Germinal center (tissue), 1 donor: ENCODE measurements at regions not wholly inside any gene's neighbourhood (a gene's known extent, or its start where the extent isn't known, plus 50 kb on each side); places are given as distances from the start of the nearest gene placed in this dataset.

Source experiments
- DNase-seq: peaks from one replicate; pipeline ENCODE4 v3.0.0; 2012; ENCODE audit warnings: mixed read lengths, low spot score

DNA sequence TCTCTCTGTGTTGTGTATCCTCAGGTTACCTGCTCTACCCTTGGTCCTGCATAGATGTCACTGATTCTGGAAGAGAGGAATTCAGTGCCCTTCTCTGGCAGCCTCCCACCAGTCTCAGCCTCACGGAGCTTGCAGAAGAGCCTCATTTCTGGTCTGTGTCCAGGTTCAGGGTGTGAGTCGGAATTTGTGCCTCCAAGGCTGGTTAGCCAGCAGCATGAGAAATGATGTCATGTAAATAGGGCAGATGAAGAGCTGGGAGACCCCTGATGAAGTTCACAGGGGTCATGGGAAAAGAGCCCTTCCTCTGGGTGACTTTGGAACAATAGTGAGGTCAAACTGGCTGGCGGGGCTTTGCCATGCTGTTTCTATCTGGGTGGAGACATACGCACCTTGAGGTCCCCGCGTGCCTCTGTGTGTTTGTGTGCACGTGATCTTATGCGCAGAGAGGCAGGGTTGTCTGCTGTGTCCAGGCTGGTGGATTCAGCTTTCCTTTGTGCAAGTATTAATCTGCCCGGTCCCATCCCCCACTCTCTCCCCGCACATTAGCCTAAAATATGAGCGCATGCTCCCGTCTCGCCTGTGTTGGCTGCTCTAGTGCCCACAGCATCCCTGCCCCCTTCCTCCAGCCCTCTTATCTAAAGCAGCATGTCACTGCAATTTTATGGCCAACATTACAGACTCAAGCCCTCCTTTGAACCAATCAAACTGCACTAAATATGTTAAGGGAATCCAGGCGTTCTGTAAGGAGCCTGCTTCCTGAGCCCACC lies 256.3 kb upstream of the ZFHX3 start:
- DNase-seq: no peak

DNA sequence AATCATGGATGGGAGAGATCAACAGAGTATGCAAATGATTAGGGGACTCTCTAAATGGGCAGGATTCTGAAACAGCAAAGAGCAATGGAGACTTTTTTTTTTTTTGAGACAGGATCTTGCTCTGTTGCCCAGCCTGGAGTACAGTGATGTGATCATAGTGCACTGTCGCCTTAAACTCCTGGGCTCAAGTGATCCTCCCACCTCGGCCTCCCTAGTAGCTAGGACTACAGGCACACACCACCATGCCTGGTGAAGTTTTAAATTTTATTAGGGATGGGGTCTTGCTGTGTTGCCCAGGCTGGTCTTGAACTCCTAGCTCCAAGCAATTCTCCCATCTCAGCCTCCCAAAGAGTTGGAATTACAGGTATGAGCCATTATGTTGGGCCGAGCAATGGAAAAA lies 255.0 kb upstream of the ZFHX3 start:
- no peak for DNase-seq

DNA sequence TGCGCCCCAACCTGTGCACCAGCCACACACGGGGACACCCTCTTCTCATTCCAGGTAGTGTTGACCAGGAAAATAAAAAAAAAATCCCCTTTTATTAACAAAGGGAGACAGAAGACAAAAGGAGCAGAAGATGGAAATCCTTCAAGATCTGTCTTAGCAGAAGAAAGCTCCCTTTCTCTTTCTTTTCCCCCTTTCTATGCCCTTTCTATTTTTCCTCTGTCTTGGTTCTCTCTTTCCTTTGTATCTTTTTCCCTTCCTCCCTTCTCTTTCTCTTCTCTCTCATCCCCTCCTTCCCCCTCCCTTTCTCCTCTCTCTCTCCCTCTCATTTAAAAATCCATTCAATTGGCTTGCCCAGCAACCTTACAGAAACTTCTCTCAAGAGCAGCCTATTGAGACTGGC lies 254.1 kb upstream of the ZFHX3 start:
- no peak for DNase-seq

DNA sequence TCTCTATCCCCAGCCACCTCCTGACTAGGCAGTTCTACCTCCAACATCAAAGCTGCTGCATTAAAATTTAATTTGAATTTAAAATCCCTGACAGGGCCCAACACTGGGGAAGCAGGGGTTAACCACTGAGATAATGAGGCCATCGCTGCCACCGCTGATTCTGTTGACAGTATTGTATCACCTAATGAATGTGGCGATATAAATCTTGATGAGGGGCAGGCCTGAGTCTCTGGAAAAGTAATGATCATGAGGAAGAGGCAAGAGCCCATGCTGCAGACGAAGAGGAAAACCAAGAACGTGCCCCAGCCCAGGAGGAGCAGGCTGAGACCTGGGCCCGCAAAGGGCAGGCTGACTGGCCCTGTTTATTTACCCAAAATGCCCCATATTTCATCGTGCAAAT lies 251.4 kb upstream of the ZFHX3 start:
- no peak for DNase-seq

DNA sequence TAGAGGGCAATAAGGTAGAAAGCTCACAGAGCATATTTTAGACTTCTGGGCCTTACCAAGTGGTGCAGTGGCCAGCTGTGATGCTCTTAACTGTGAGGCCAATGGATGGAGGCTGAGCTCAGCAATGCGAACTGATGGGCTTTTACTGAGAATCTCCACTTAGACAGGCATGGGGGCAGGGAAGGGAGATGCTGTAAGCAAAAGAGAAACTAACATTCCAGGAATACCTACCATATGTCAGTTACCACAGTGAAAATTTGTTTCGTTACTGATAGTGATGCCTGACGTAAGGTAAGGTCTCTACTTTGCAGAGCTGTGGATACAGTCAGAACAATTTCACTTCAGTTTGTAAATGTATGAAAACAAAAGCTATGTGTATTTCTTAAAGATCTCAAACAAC lies 250.6 kb upstream of the ZFHX3 start:
- no peak for DNase-seq

DNA sequence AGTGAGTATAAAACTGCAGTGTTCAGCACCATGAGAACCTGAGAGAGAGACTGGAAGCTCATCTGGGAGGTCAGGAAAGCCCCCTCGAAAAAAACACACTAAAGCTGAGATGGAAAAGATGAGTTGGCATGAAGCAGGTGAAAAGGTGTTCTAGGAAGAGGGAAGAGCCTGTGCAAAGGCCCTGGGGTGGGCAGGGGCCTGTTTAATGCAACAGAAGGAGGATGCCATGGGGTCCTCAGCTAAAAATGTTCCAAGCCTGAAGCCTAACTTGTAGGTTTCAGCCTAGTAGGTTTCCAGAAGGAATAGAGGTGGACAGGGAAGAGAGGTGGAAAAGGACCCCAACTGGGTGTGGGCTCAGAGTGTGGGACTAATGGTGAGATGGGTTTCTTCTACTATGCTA lies 242.3 kb upstream of the ZFHX3 start:
- DNase-seq: no peak

DNA sequence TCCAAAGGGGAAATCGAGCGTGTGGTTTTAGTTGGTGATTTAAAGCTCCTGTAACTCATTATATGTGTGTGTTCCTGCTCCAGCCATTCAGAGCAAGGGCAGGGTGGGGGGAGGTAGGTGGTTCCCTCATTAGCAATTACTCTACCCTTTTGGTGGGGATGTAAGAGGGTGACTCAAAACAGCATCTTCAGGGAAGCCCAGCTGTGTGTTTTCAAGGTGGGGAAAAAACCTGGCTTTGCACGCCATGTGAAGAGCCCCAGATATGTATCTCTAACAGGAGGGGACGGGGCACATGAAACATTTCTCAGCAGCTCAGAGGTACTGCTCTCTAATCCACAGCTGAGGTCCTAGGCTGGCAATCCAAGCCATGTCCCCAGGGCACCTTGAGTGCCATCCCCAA lies 241.3 kb upstream of the ZFHX3 start:
- no peak for DNase-seq

DNA sequence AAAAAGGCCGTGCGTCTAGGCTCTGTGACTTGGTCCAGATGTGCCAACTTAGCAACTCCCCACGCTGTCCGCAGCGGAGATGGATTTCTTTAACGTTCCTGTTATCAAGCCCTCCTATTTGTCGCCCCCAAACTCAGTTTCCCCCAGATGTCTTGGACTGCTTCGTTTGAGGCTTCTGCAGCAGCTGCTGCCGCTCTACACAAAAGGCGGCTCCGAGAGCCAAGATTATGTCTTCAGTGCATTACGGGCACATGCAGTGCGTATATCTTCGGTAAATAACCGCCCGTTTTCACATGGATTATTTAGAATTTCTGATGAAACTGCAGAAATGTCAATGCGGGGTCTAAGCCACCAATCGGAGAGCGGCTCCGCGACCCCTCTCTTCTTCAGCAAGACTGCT lies 240.6 kb upstream of the ZFHX3 start:
- DNase-seq: no peak

DNA sequence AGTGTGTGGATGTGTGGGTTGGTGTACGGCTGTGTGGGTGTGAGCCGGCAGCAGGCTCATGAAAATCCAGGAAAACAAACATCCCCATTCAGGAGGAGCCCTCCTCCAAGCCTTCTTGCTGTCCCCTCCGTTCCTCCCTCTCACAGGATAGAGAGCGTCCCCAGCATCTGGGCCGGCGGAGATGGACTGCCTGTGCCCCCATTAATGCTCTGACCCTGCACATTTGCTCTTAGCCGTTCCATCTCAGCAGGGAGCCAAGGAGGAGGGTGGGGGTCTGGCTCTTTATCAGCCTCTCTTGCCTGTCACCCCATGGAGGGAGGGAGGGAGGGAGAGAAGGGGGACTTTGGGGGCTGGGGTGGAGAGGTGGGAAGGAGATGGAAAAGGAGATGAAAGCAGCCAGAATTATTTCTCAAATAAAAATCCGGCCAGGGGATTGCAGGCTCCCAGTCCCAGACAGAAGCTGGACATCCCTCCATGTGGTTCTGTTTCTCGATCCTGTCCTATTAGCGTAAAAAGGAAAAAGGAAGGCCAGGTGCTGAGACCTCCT lies 240.0 kb upstream of the ZFHX3 start:
- DNase-seq: no peak

DNA sequence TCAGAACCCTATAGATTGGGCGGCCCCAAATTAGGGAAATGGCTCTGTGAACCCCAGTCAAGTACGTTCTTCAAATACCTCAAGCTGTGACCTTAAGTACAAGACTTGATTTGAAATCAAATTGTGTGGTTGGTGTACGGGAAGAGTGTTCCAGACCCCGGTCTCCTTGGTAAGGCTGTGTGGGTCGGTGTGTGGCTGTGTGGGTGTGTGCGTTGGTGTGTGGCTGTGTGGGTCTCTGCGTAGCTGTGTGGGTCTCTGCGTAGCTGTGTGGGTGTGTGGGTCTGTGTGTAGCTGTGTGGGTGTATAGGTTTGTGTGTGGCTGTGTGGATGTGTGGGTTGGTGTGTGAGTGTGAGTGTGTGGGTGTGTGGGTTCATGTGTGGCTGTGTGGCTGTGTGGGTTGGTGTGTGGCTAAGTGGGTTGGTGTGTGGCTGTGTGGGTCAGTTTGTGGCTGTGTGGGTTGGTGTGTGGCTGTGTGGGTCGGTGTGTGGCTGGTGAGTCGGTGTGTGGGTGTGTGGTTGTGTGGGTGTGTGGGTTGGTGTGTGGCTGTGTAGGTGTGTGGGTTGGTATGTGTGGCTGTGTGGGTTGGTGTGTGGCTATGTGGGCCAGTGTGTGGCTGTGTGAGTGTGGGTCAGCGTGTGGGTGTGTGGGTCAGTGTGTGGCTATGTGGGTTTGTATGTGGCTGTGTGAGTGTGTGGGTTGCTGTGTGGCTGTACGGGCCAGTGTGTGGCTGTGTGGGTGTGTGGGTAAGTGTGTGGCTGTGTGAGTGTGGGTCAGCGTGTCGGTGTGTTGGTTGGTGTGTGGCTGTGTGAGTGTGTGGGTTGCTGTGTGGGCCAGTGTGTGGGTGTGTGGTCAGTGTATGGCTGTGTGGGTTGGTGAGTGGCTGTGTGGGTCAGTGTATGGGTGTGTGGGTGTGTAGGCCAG lies 238.7 kb upstream of the ZFHX3 start:
- no peak for DNase-seq

DNA sequence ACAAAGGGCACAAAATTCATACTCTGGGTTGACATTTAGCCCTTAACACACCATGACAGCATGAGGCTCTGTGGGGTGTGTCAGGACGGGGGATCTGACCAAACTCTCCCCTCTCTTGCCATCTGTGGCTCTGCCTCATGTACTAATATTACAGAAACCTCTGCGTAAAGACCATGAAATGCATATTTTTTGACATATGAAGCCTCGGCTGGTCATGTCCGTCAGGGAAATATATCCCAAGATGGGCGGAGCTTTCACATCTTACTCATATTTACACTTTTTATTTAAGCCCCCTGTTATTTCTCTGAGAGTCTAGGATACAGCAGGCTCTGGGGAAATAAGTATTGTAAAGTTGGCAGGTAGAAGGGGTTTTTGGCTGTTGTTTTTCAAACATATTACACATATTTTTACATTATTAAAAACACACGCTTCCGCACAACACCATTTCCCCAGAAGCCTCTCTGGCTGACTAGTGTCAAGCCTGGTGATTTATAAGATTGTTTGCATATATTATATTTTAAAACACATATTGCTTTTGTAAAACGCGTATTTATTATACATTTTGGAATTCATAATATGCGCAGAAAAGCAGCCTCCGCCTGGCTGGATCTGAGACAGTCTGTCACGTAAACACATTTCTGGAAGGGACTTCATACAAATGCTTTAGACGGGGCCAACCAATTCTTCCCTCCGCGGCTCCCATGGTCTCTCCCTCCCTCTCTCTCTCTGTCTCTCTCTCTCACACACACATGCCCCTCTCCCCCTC lies 237.7 kb upstream of the ZFHX3 start:
- DNase-seq: no peak

DNA sequence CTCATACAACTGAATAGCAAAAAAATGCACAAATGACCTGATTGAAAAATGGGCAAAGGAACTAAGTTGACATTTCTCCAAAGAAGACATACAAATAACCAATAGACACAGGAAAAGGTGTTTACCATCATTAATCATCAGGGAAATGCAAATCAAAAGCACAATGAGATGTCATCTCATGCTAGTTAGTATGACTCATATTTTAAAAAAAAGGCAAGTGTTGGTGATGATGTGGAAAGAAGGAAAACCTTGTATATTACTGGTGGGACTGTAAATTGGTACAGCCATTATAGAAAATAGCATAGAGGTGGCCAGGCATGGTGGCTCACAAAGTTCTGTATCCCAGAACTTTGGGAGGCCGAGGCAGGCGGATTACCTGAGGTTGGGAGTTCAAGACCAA lies 232.5 kb upstream of the ZFHX3 start:
- DNase-seq: no peak

DNA sequence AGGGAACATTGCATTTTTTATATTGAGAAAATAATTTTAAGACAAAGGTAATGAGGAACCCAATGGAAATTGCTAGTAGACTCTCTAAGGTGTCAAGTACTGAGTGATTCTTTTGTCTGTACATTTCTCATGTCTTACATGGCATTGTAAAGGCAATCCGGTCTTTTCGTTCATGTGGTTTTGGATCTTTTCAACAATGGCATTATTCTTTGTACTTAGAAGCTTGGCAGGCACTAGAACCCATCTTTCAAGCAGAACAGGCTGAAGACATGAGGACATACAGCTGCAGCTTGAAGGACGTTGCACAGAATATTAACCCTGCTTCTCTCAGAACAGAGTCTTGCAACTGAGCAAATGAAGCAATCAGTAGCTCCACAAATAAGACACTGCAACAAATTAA lies 231.5 kb upstream of the ZFHX3 start:
- DNase-seq: no peak

DNA sequence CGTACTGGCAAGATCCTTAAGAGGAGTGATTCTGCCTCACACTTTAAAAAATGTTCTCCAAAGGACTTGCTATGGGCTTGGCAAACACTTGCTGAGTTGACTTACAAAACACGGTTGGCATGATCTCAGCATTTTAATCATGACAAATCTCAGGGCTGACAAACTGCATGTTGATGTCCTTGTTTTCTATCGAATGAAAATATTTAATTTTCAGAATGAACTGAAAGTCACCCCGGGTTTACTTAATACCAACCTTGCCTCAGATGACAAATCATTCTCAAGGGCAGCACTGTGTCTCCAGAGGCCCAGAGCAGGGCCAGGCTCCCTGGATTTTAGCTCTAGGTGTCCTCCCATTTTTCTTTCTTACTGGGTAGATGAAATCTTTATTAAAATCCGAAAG lies 229.1 kb upstream of the ZFHX3 start:
- DNase-seq: no peak

DNA sequence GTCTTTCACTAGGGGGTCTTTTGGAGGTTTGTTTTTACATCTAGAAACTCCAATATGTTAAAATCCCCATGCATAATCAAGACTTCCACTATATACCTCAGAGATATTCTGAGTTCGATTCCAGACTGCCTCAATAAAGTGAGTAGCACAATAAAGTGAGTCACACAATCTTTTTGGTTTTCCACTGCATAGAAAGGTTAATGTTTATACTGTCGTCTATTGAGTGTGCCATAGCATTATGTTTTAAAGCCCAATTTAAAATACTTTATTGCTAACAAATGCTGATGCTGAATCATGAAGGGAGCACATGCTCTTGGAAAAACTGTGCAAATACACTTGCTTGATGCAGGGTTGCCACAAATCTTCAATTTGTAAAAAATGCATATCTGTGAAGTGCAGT lies 227.5 kb upstream of the ZFHX3 start:
- no peak for DNase-seq

DNA sequence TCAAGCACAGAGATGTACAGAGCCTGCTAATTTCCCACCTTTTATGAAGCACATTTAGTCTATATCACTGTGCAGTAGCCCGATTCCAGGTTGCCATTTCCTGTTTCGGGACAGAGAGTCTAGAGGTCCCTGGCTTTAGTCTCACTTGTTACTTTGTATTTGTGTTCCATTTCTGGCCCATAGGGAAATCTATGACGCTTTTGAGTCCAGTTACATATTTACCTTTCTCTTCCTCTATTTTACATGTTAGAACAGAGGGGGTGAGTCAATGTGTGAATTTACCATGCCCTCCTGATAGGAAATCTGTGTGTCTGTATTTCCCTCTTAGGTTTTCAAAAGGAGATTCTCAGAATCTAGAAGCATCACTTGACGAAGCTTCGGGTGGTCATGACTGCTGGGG lies 227.1 kb upstream of the ZFHX3 start:
- no peak for DNase-seq

DNA sequence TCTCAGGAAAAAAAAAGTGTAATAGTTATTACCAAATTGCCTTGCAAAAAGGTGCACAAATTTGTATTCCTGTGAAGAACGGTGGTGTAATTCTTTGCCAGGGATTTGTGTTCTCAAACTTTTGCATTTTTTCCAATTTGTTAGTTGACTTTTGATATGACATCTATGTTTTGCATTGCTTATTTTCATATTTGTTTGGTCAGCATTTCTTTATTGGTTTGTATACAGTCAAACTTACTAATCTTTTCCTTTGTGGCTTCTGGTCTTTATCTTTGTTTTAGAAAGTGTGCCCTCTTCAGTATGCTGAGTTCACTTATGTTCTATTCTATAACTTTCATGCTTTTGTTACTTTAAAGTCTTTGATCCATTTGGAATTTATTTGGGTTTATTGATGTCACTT lies 226.2 kb upstream of the ZFHX3 start:
- no peak for DNase-seq

DNA sequence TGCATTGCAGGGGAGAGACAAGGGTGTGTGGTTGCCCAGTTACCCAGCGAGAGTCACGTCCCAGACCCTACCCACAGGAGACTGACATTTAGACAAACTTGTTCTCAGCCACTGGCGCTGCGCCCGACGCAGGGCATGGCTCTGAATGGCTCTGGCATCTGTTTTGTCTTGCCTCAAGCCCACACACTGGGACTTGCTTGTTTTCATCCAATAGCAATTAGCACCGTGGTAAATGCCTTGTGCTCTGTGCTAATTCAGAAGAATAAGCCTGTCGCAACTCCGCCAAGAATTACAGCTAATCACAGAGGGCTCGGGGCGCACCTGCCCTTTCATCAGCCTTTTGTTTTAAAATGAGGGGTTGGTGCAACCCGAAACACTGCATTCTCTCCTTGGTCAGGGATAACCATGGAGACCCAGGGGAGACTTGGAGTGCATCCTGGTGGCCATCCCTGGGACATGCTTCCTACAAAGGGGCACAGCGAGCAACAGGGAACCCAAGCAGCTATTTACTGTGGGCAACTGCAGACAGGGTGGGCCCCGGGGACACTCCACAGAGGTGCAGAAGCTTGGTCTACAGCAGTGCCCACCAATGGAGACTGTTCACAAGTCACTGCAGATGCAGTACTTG lies 220.6 kb upstream of the ZFHX3 start:
- no peak for DNase-seq

DNA sequence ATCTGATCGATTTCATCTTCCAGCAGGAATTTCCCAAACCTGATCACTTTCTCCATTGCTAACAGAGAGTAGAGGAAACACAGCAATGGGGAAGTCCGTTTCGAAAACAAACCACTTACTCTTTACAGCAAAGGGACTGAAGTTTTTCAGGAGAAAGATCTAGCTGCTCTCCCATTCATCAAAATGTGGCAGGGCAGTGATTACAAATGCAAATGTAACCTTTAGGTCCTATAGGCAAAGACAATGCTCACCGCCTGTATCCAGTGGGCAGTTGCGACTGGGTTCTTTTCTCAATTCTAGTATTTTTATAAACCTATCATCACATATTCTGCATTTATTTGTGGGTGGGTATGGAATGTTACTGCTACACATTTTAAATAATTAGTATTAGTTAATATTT lies 218.0 kb upstream of the ZFHX3 start:
- DNase-seq: no peak

DNA sequence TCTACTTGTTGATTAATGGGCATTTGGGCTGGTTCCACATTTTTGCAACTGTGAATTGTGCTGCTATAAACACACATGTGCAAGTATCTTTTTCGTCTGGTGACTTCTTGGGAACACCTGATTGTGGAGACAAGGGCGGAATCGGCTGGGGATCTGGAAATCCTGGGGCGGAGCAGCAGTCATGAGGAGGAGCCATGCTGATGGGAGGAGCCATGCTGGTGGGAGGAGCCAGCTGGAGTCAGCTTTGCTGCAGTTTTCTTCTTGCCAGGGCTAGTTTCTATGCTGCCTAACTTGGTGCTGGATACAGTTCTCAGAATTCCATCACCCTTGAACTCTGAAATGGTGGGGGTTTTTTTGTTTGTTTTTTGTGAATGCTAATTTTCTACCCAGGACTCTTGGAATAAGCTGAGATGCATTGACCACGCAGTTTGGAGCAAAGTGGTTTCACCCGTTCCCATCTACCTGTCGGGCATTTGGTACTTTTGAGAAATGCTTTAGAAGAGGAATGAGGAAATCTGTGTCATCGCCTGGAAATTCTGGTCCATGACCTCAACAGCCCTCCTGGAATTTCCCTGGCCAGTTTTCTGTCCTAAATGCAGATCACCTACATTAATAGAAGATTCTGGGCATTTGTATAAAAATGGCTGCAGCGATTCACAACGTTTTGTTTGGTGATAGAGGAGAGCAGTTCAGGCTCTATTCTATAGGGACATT lies 217.4 kb upstream of the ZFHX3 start:
- DNase-seq: no peak

DNA sequence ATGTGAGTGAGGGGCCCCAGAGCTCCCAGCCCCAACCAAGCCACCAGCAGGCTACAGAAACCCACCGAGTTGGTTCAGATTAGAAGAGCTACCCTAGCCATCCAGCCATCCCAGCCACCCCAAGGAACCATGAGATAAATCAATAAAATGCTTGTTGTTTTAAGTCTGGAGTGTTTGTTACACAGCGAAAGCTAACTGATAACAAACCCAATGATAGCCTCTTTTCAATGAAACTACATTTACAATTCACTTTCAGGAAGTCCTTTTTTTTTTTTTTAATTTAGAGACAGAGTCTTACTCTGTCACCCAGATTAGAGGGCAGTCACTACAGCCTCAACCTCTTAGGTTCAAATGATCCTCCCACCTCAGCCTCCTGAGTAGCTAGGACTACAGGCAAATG lies 215.0 kb upstream of the ZFHX3 start:
- no peak for DNase-seq
